ENCODE measurements at regions not wholly inside any gene's neighbourhood (a gene's known extent, or its start where the extent isn't known, plus 50 kb on each side); places are given as distances from the start of the nearest gene placed in this dataset.
A peak's percentile ranks its signal among the peaks of the same experiment; 100 is the strongest.
"Not testable (repeated sequence)": the region's sequence is repeated elsewhere in the genome, so short reads cannot be mapped to it uniquely, and the experiment has no call there.

DNA sequence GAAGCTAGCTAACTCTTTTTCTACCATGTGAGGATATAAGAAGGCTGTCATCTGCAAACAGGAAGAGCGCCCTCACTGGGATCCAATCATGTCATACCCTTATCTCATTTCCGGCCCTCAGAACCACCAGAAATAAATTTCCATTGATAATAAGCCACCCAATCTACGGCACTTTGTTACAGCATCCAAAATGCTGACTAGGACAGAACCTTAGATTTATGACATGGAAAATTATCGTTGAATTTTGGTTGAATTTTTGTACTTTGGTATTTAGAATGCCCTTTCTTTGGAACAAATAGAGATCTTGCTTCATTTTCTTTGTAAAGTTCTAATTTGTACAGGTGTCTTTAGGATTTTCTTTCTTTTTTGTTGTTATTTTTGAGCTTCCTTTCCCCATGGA is 53.3 kb upstream of the CYLC2 start:
- no peak for DNase-seq

DNA sequence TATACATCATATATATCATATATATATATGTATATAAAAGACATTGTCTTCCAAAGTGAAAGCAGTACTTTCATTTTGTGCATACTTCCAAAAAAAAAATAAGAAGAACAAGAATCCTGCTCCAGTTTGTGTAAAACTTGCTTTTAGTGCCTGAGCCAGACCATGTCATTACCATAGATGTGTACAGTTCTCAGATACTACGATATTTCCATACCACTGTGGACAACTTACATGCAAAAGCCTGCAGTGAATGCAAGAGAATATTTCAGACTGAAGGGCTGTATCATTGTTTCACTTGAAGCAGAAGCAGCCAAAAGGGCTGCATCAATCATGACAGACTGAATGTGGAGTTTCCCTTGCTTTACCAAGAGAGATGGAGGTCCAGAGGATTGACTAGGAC is 72.6 kb upstream of the CYLC2 start:
- DNase-seq, result no peak

DNA sequence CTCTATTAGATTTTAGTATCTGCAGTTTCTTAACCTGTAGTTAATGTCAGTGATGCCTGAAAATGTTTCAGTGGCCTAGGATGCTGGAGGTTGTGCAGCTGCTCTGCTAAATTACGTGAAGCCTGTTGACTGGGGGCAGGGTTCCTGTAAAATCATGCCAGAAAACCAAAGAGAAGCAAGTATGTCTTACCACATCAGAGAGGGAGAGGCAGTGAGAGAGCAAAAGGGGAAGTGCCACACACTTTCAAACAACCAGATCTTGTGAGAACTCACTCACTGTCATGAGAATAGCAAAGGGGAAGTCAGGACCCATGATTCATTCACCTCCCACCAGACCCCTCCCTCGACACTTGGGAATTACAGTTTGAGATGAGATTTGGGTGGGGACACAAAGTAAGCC is 83.9 kb upstream of the CYLC2 start:
- no peak for DNase-seq

DNA sequence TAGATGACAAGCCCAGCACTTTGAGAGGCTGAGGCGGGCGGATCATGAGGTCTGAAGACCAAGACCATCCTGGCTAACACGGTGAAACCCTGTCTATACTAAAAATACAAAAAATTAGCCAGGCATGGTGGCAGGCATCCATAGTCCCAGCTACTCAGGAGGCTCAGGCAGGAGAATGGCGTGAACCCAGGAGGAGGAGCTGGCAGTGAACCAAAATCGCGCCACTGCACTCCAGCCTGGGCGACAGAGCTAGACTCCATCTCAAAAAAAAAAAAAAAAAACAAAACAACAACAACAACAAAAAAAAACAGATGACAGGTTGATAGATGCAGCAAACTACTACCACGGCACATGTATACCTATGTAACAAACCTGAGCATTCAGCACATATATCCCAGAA is 89.3 kb upstream of the CYLC2 start:
- DNase-seq, result not testable (repeated sequence)

DNA sequence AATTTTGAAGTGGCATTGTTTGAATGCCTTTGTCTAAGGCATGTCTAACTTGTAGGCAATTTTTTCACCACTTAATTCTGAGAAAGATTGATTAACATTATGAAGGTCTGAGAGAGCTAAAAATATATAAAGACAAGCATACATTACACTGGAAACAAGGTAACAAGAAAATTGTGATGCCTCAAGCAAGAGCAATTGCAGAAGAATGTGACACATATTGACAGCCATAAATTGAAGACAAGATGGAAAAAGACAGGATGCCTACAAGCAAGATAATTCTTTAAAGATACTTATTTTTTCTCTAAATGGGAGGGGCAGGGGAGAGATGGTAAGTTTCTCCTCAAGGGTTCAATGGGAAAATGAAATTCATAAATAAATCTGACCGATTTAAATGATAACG is 103.1 kb upstream of the CYLC2 start:
- no peak for DNase-seq

DNA sequence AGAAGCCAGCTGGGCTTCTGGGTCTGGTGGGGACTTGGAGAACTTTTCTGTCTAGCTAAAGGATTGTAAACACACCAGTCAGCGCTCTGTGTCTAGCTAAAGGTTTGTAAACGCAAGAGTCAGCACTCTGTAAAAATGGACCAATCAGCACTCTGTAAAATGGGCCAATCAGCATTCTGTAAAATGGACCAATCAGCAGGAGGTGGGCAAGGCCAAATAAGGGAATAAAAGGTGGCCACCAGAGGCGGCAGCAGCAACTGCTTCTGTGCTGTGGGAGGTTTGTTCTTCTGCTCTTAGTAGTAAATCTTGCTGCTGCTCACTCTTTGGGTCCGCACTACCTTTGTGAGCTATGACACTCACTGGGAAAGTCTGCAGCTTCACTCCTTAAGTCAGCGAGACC is 106.4 kb upstream of the CYLC2 start:
- not testable (repeated sequence) for DNase-seq

DNA sequence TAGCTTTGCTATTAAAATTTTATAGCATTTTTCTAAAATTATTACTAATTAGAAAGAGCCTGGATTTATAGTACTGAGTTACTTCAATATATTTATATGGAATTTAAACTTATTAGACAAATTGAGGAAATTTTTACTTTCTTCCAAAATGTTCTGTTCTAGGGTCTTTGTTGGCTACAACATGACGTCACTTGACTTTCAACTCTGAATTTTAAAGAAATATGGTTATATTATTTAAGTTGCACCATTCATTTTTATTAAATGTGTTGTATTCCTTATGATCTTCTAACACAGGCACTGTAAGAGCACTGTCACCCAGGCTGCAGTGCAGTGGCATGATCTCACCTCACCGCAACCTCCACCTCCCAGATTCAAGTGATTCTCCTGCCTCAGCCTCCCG is 119.4 kb upstream of the CYLC2 start:
- DNase-seq, result no peak

DNA sequence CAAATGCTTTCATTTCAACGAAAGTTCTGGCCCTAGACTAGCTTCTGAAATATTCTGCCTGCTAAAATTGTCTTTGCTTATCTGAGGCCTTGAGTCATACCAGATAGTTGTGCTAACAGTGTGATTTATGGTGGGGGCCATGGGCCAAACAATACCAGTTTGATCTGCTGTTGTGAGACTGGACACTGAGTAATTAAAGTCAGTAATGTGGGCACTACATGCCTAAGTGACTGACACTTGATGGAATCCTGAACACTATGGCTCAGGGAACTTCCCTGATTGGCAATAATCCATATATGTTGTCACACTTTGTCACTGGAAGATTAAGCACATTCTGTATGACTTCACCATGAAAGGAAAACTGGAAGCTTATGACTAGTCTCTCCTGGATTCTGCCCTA is 127.6 kb upstream of the CYLC2 start:
- no peak for DNase-seq

DNA sequence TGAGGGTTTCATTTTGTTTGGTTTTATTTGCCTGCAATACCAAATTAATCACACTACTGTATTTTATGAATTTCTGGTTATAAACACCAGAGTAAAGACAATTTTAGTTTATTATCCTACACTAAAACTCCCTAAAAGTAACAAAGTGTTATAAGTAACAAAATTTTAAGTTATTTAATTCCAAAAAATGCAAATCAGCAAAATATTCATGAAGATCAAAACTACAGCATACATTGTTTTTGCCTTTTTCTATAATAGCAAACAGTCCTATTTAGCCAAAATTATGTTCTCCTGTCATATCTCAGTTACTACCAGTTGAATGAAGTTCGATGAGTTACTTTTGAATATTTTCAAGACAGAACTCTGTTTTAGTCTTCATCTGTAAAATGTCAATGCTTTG is 132.7 kb upstream of the CYLC2 start:
- no peak for DNase-seq

DNA sequence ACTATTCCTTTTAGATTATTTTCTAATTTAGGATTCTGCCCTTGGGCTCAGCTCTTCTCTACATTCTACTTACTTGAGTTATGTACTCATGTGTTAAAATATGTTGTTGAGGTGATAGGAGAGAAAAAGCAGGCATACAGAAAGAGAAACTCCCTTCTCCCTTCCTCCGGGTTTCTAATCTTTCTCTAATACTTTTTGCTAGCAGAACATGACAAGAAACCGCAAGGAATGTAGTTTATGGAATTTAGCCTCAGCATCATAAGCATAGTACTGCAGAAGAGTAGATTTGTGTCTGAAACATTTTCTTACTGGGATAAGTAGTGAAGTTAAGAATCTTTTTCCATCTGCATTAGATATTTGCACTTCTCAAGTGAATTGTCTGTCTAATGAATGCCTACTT is 139.5 kb upstream of the CYLC2 start:
- DNase-seq, result no peak

DNA sequence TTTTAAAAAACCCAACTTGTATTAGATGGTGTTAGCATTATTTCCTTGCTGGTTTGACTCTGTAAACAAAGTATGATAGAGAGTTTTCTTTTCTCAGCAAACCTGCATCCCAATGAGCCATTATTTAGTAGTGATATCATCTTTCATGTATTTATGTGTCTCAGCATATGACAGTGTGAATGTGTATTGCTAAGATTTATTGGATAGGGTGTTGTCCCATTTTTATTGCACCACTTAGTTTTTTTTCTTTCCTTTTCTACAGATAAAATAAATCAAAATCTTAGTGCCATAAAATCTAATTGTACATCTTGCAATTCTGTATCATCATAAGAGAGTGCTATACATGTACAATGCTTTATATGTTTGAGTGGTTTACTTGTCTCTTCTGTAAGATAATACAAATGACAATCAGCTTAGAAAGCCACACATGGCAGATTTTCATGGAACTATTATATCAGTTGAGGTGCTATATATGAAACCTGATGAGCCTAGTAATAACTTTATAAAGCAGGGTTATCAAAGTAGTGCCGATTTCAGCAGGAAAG is 149.2 kb upstream of the CYLC2 start:
- DNase-seq, result peak in 1 of 2 experiments; percentile 35

DNA sequence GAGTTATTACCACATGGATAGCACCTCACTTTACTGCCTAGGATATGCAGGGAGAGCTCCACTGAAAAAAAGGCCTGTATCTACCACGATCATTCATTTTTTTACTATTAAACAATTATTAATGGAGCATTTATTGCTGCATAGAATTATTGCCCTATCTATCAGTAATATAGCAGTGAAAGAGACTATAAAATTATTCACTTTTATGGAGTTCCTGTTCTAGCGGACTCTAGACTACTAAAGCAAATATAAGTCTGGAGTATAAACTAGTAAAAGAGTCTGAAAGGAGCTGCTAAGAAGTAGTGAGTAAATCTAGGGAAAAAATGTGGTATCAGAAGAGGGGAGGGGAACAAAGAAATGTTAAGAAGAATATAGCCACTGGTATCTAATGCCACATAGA is 150.4 kb upstream of the CYLC2 start:
- no peak for DNase-seq

DNA sequence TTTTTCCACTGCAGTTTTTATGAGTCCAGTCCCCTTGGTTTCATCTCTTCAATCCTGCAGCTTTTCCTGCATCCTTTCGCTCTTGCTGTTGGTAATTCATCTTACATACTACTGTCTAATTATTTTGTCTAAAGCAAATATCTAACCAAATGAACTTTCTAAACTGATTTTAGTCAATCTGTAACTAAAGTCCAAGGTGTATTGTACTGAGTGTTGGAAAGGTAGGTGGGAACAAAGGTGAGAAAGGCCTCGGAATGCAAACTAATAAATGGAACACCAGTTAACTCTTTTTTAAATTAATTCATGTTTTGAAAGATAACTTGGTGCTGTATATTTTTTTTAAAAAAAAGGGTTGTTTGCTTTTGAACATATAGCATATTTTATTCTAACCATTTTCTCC is 152.7 kb upstream of the CYLC2 start:
- DNase-seq, result no peak

DNA sequence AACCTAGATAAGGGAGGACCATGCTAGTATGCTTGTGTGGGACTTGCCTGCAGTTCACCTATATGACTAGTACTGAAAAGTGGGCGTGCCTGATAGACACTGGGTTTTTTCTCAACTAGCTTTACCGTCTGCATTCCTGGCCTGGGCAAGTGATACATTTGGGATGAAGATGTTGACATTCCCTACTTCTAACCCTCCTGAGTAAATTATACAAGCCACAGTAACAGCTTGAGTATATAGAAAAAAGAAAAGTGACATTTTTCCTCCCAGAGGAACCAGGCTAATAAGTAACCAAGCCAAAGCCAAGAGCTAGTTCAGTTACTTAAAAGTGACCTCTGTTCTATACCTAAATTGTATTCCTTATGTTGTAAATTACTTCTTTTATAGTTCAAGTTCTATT is 153.8 kb upstream of the CYLC2 start:
- no peak for DNase-seq

DNA sequence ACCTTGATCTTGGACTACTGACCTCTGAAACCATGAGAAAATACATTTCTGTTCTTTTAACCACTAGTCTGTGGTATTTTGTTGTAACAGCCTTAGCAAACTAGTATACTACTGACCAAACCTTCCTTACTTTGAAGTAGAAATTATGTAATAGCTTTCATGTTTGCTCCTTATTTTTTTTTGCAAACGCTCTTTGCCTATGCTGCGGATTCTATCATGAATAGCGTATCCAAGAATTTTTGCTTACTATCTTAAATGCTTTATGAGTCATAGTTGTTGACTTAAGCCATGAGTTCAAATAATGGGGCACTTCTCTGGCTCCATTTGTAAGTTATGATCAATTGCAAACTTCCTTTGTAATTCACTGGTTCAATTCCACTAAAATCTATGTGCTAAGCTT is 154.8 kb upstream of the CYLC2 start:
- no peak for DNase-seq

DNA sequence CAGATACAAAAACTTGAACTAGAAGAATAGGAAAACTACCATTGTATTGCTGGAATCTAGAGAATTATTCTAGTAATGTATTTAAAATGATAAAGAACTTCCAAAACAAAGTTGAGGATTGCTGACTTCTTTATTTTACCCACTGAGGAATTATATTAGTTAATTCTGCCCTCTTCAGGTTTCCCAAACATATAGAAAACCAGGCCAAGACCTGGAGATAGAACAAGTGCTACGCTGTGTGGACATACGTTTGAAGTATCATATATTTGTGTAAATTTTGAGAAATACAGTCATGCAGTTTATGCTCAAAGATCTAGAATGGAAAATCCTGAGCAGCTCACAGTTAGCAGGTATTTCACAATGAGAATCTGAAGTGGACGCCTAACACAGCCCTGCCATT is 162.3 kb upstream of the CYLC2 start:
- no peak for DNase-seq

DNA sequence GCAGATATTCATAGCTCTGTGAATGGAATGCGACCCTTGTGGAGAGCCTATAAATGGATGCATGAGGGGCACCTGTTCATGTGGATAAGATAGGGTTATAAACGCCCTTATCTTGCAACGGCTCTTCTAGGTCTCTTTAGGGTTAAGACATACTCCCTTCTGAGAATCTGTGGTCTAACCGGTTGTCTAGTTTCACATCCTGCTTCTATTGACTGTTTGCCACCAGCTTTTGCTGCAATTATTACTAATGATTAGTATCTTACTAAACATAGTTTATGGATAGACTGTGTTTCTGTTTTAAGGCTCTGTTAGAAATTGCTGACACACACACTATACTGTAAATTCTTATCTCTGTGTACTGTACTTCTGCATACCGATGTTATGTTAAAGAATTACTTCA is 198.9 kb upstream of the CYLC2 start:
- DNase-seq, result no peak

DNA sequence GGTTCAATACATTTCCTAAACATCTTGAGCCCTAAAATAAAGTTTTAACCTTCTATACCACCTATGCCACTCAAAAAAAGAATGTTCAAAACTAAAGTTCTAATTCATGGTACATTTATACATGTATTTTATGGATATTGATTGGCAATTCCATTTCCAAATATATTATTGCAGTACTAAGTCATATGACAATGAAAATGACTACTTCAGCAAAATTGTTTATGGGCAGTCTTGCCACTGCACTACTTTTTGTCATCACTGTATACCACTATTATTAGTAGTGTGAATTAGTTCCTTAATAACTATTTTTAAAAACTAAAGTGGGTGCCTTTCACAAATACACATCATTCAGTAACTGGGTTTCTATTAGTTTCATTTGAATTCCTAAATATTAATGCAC is 199.6 kb upstream of the CYLC2 start:
- no peak for DNase-seq

DNA sequence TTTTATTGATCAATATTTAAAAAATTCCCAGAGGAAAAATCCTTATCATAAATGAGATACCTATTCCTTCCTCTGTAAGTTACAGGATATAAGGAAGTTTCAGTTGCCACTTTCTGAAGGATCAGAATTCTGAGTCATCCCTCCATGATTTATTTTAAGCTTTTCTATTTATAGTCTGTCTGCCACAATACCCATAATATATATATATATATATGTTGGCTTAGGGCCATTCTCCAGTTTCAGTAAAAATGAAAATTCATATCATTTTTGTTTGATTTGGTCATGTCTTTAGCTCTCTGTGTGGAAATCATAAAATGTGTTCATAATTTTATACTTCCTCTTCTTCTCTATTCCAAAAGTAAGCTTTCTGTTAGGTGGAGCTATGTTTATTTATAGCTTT is 215.8 kb upstream of the CYLC2 start:
- no peak for DNase-seq

DNA sequence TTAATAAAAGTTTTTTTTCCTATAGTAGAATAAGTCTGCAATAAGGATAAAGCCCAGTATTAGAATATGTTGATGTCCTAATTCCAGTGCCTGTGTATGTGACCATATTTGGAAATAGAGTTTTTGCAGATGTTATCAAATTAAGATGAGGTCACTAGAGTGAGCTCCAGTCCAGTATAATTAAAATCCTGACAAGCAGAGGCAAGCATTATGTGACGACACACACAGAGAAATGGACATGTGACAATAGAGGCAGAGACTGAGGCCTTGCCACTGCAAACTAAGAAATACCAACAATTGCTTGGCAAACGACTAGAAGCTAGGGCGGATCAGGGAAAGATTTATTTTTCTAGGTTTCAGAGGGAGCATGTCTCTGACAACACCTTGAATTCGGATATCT is 216.4 kb upstream of the CYLC2 start:
- peak in 1 of 2 experiments; percentile 3 for DNase-seq

DNA sequence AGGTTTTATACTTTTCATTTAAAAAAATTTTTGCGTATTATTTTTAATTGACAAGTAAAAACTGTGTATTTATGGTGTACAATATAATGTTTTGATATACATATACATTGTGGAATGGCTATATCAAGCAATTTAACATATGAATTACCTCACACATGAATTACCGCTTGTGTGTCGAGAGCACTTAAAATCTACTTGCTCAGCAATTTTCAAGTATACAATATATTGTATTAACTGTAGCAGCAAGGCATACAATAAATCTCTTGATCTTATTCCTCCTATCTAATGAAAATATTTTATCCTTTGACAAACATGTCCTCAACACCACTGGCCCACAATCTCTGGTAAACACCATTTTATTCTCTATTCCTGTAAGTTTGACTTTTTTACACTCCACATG is 224.4 kb upstream of the CYLC2 start:
- no peak for DNase-seq

DNA sequence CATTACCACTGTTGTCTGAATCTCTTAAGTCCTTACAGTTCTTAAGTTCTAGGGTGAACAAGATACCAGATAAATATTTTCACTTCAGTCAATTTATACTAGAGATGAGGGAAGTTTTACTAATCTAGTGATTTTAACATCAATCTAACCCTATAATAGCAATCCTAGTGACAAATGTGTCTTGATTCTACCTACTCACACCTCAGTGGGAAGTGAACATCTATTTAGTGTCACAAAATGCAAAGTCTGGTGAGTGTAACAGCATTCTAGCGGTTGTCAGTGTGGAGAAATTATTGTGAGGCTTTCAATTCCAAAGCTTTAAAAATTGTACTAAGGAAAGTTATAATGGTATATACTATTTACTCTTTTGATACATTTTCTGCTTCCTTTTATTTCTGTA is 225.8 kb upstream of the CYLC2 start:
- no peak for DNase-seq

DNA sequence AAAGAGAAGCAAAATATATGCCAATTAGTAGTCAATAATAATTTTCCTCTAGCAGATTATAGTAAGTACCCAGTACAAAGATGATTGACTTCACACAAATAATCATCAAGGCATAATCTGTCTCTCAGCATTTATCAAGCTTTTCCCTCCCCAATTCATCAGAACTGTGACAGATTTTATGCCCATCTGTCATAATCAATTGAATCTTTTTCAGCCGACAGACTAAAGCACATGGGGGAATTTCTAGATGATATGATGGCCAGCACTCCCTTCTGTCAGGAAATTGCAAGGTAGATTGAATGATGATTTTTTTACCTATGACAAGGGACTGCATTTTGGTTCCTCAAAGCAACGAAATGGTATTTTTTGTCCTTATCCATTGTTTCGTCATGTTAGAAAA is 227.1 kb upstream of the CYLC2 start:
- DNase-seq, result no peak

DNA sequence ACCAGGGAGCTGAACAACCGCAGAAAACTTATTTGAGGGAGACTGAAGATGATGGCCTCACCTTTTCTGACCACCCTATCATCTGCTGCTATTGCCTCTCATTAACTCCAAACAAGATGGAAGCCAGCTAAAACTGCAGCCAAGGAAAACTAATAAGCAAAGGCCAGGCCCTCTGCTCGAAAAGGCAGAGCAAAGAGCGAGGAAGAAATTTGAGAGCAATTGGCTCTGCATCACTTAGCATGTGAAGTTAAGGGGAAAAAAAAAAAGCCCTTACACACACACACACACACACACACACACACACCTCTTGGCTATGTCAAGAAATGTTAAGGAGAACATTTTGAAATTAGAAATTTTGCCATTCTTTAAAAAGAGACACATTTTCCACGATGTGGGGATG is 228.1 kb upstream of the CYLC2 start:
- DNase-seq, result no peak

DNA sequence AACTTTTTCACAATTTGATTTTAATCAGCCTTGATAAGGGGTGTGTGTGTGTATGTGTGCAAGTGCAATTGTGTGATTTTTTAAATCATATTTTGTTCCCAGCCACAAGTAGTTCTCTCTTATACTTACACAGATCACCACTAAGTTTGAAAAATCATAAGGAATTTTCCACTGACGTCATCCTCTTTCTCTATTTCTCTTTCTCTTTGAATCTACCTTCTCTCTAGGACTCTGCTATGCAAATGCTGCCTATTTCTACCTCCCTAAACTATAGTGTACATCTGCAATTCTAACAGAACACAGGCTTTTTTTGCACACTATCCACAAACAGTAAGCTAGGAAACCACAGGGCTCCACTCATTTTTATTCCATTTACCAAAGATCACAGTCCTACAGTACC is 254.6 kb upstream of the CYLC2 start:
- no peak for DNase-seq

DNA sequence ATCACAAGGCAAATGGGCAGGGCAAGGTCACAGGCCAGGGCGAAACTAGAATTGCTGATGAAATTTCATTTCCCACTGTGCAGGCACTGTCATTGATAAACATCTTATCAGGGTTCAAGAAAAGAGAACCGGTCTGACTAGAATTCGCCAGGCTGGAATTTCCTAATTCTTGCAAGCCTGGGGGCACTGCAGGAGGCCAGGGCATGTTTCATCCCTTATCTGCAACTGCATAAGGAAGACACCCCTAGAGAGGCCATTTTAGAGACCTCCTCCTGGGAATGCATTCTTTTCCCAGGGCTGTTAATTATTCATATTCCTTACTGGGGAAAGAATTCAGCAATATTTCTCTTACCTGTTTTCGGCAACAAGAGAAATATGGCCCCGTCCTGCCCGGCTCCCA is 266.2 kb upstream of the CYLC2 start:
- no peak for DNase-seq

Data from NCI-H2081 (cell line).